HEK293T (cell line): ENCODE measurements at regions not wholly inside any gene's neighbourhood (a gene's known extent, or its start where the extent isn't known, plus 50 kb on each side); places are given as distances from the start of the nearest gene placed in this dataset.

ENCODE experiments used
- CTCF ChIA-PET: fragments of 350-600 bp; formaldehyde crosslinking; extraction: SDS; loops from one replicate; lab custom pipeline; 2021; ENCODE audit warnings: antibody characterized with exemption, inconsistent platforms; lab: Yijun Ruan, JAX
- POLR2A ChIA-PET: fragments of 350-600 bp; formaldehyde crosslinking; extraction: SDS; loops from one replicate; lab custom pipeline; 2020; ENCODE audit warnings: antibody characterized with exemption, inconsistent platforms; lab: Yijun Ruan, JAX
- DNase-seq: peaks from one replicate; pipeline ENCODE4 v3.0.0; 2012; ENCODE audit warnings: mixed read lengths; ENCODE audit errors: extremely low spot score
- ARNT ChIP-seq: fragments of 450-650 bp; IDR thresholded peaks from 2 replicates; pipeline ENCODE4 v1.6.1; 2017; ENCODE audit warnings: mild to moderate bottlenecking
- BHLHE40 ChIP-seq: fragments of 450-650 bp; IDR thresholded peaks from 2 replicates; pipeline ENCODE4 v1.6.1; 2016; ENCODE audit warnings: mild to moderate bottlenecking, moderate library complexity, borderline replicate concordance
- CTBP1 ChIP-seq: fragments of 450-650 bp; IDR thresholded peaks from 2 replicates; pipeline ENCODE4 v1.6.1; 2016; ENCODE audit warnings: borderline replicate concordance
- ELF4 ChIP-seq: fragments of 450-650 bp; IDR thresholded peaks from 2 replicates; pipeline ENCODE4 v1.6.1; 2017; ENCODE audit warnings: antibody characterized with exemption
- FOXA1 ChIP-seq: fragments of 450-650 bp; IDR thresholded peaks from 2 replicates; pipeline ENCODE4 v1.6.1; 2016; ENCODE audit warnings: mild to moderate bottlenecking
- FOXK2 ChIP-seq: fragments of 450-650 bp; IDR thresholded peaks from 2 replicates; pipeline ENCODE4 v1.6.1; 2016; ENCODE audit warnings: mild to moderate bottlenecking
- FOXM1 ChIP-seq: fragments of 450-650 bp; IDR thresholded peaks from 2 replicates; pipeline ENCODE4 v1.6.1; 2017; ENCODE audit warnings: mild to moderate bottlenecking, borderline replicate concordance
- HDGF ChIP-seq: fragments of 450-650 bp; IDR thresholded peaks from 2 replicates; pipeline ENCODE4 v1.6.1; 2017; ENCODE audit warnings: antibody characterized with exemption, borderline replicate concordance
- L3MBTL2 ChIP-seq: fragments of 450-650 bp; conservative IDR thresholded peaks from 2 replicates; pipeline ENCODE4 v1.6.1; 2016; ENCODE audit warnings: mild to moderate bottlenecking
- LEF1 ChIP-seq: fragments of 450-650 bp; IDR thresholded peaks from 2 replicates; pipeline ENCODE4 v1.6.1; 2017; ENCODE audit warnings: mild to moderate bottlenecking, borderline replicate concordance
- NFRKB ChIP-seq: fragments of 450-650 bp; IDR thresholded peaks from 2 replicates; pipeline ENCODE4 v1.6.1; 2016; ENCODE audit warnings: mild to moderate bottlenecking, moderate library complexity
- PKNOX1 ChIP-seq: fragments of 450-650 bp; IDR thresholded peaks from 2 replicates; pipeline ENCODE4 v1.6.1; 2016
- SP1 ChIP-seq: fragments of 450-650 bp; IDR thresholded peaks from 2 replicates; pipeline ENCODE4 v1.6.1; 2017
- SUZ12 ChIP-seq: fragments of 450-650 bp; IDR thresholded peaks from 2 replicates; pipeline ENCODE4 v1.6.1; 2016; ENCODE audit warnings: mild to moderate bottlenecking
- TARDBP ChIP-seq: fragments of 450-650 bp; IDR thresholded peaks from 2 replicates; pipeline ENCODE4 v1.6.1; 2016
- ZNF384 ChIP-seq: fragments of 450-650 bp; IDR thresholded peaks from 2 replicates; pipeline ENCODE4 v1.6.1; 2016

GRCh38 chr10:51020200-51020599, 54.1 kb upstream of the PRKG1 start:
- no peak for TF ChIP-seq ELF4
- TF ChIP-seq BHLHE40 = no peak
- no peak for TF ChIP-seq NFRKB
- TF ChIP-seq LEF1 = no peak
- no peak for TF ChIP-seq TARDBP
- no peak for TF ChIP-seq L3MBTL2
- no peak for TF ChIP-seq ZNF384
- no peak for TF ChIP-seq ARNT
- no peak for TF ChIP-seq FOXM1
- no peak for TF ChIP-seq CTBP1
- no peak for TF ChIP-seq SP1
- no peak for TF ChIP-seq FOXK2
- TF ChIP-seq PKNOX1 = no peak
- TF ChIP-seq HDGF = no peak
- no peak for TF ChIP-seq FOXA1
- no peak for TF ChIP-seq SUZ12
- ChIA-PET CTCF (interaction anchor here (0.7 kb wide), 1 partner anchor 1972 kb away, joined by 4 read pairs; no protein-coding TSS in a partner anchor), POLR2A (no interaction called here)
- no peak for DNase-seq

- POLR2A ChIA-PET = interaction anchor here (1.9 kb wide), 1 partner anchor 32 kb away, joined by 4 read pairs; no protein-coding TSS in a partner anchor
These were observed 51.2 kb upstream of the PRKG1 start for GRCh38 chr10:51022933-51023585.

GRCh38 chr10:51023636-51024035, 50.7 kb upstream of the PRKG1 start:
- POLR2A ChIA-PET = interaction anchor here (1.9 kb wide), 1 partner anchor 33 kb away, joined by 4 read pairs; no protein-coding TSS in a partner anchor
- CTCF ChIA-PET = no interaction called here
- no peak for TF ChIP-seq FOXA1
- no peak for TF ChIP-seq ARNT
- TF ChIP-seq HDGF = no peak
- no peak for TF ChIP-seq L3MBTL2
- no peak for TF ChIP-seq ELF4
- no peak for TF ChIP-seq TARDBP
- no peak for TF ChIP-seq ZNF384
- TF ChIP-seq BHLHE40 = no peak
- TF ChIP-seq LEF1 = no peak
- no peak for TF ChIP-seq PKNOX1
- no peak for TF ChIP-seq NFRKB
- no peak for TF ChIP-seq FOXM1
- TF ChIP-seq FOXK2 = no peak
- no peak for TF ChIP-seq SP1
- TF ChIP-seq SUZ12 = no peak
- TF ChIP-seq CTBP1 = no peak
- DNase-seq = no peak

More at GRCh38 chr10:51022933-51023585, 51.2 kb upstream of the PRKG1 start:
- TF ChIP-seq ELF4 (no peak), BHLHE40 (no peak), FOXA1 (no peak), SP1 (no peak), TARDBP (no peak), FOXM1 (no peak), LEF1 (no peak), SUZ12 (no peak), HDGF (no peak), ARNT (no peak), L3MBTL2 (no peak), CTBP1 (no peak), FOXK2 (no peak), PKNOX1 (no peak), NFRKB (no peak), ZNF384 (no peak)
- CTCF ChIA-PET = interaction anchor here (0.7 kb wide), 1 partner anchor 13 kb away, joined by 3 read pairs; no protein-coding TSS in a partner anchor
- no peak for DNase-seq
